Naive thymus-derived CD4-positive, alpha-beta T cell (primary cell): ENCODE measurements at regions not wholly inside any gene's neighbourhood (a gene's known extent, or its start where the extent isn't known, plus 50 kb on each side); places are given as distances from the start of the nearest gene placed in this dataset.
A peak's percentile ranks its signal among the peaks of the same experiment; 100 is the strongest.

Source experiments
- ATAC-seq: fragments of 150-1000 bp; cut with Tn5 transposase; 2 replicates; pipeline ENCODE4 v1.10.0; 2021; ENCODE audit warnings: mild to moderate bottlenecking, moderate library complexity
- CTCF ChIA-PET: fragments of 350-600 bp; sonication (Branson Sonifier 250); formaldehyde crosslinking; loops from one replicate; lab custom pipeline; 2021; ENCODE audit warnings: antibody characterized with exemption; lab: Charles Lee
- POLR2A ChIA-PET: fragments of 350-600 bp; sonication (Branson Sonifier 250); formaldehyde crosslinking; loops from one replicate; lab custom pipeline; 2021; ENCODE audit warnings: antibody characterized with exemption, inconsistent platforms; lab: Charles Lee
- DNase-seq, 9 donors: peaks; one replicate each; pipeline versions ENCODE4 v3.0.0 to v3.0.0-alpha.2; 2020 to 2022; ENCODE audit warnings: mixed read lengths in 1 of 9
- H3K27ac ChIP-seq: one replicate; pipeline ENCODE4 v1.7.0; 2013; ENCODE audit warnings: mild to moderate bottlenecking, low read depth, low read length, moderate library complexity
- H3K27me3 ChIP-seq, 2 donors: one replicate each; pipeline ENCODE4 v1.7.0; 2013; ENCODE audit warnings: low read length in 2 of 2, mild to moderate bottlenecking in 2 of 2, moderate library complexity in 2 of 2; ENCODE audit not compliant: control insufficient read depth in 2 of 2, insufficient read depth in 2 of 2
- H3K36me3 ChIP-seq, 3 experiments: 1 replicate in 2 of 3; 2 replicates in 1 of 3; pipeline ENCODE4 v1.7.0; 2013; ENCODE audit warnings: low read length in 3 of 3, mild to moderate bottlenecking in 3 of 3, moderate library complexity in 1 of 3; ENCODE audit not compliant: insufficient read depth in 3 of 3, control insufficient read depth in 2 of 3
- H3K4me1 ChIP-seq, 2 donors: one replicate each; pipeline ENCODE4 v1.7.0; 2013; ENCODE audit warnings: low read length in 2 of 2, mild to moderate bottlenecking in 2 of 2, moderate library complexity in 1 of 2; ENCODE audit not compliant: control insufficient read depth in 2 of 2, insufficient read depth in 2 of 2
- H3K4me3 ChIP-seq: 2 replicates; pipeline ENCODE4 v1.7.0; 2013; ENCODE audit warnings: mild to moderate bottlenecking, low read length
- H3K9me3 ChIP-seq, 3 experiments: 1 replicate in 2 of 3; 2 replicates in 1 of 3; pipeline ENCODE4 v1.7.0; 2013; ENCODE audit warnings: low read length in 3 of 3; ENCODE audit not compliant: control insufficient read depth in 2 of 3
- H3K27ac Mint-ChIP-seq, 9 donors: one replicate each; pipeline ENCODE4 v1.8.0; 2020 to 2022; ENCODE audit warnings: mixed read lengths in 9 of 9, mild to moderate bottlenecking in 8 of 9, moderate library complexity in 5 of 9, inconsistent platforms in 2 of 9
- H3K27me3 Mint-ChIP-seq, 5 donors: one replicate each; pipeline ENCODE4 v1.8.0; 2021 to 2022; ENCODE audit warnings: mixed read lengths in 5 of 5, mild to moderate bottlenecking in 1 of 5
- H3K36me3 Mint-ChIP-seq, 5 donors: one replicate each; pipeline ENCODE4 v1.8.0; 2020 to 2022; ENCODE audit warnings: mixed read lengths in 5 of 5, mild to moderate bottlenecking in 3 of 5, inconsistent platforms in 1 of 5
- H3K4me1 Mint-ChIP-seq, 7 donors: one replicate each; pipeline ENCODE4 v1.8.0; 2020 to 2022; ENCODE audit warnings: mixed read lengths in 7 of 7, mild to moderate bottlenecking in 3 of 7, inconsistent platforms in 1 of 7
- H3K4me3 Mint-ChIP-seq, 10 donors: one replicate each; pipeline ENCODE4 v1.8.0; 2020 to 2022; ENCODE audit warnings: mild to moderate bottlenecking in 10 of 10, mixed read lengths in 10 of 10, moderate library complexity in 6 of 10, inconsistent platforms in 2 of 10
- H3K9me3 Mint-ChIP-seq, 11 donors: one replicate each; pipeline ENCODE4 v1.8.0; 2020 to 2022; ENCODE audit warnings: mixed read lengths in 11 of 11, mild to moderate bottlenecking in 4 of 11, inconsistent platforms in 1 of 11, moderate library complexity in 1 of 11
- intact Hi-C, 2 donors: fragments of 100-400 bp; cut with micrococcal nuclease; formaldehyde crosslinking; loops; one replicate each; pipeline ENCODE4 v1.15.1; 2023

DNA sequence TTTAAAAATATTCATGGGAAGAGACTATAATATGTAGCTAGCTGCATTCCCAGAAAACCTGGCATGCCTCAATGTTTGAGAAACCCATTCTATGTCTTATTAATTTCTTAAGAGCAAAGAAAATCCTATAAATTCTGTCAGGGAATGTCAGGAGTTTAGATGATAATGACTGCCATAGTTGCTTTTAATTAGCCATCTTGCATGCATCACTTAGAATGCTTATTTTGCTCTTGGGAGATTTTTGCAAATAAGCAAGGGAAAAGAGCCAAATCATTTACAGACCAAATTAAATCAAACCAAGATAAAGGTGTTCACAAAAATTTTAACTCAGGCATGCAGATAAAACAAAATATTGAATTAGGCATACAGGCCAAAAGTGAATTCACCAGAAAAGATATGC is 152.8 kb downstream of the FASLG start:
- ATAC-seq, result no peak
- H3K27ac Mint-ChIP-seq, result no peak overlapping the region
- ChIA-PET CTCF (no interaction called here), POLR2A (no interaction called here)
- no peak overlapping the region for H3K4me3 Mint-ChIP-seq
- Histone ChIP-seq H3K4me1 (no peaks in the 10 kb centered on the region), H3K4me3 (no peak overlapping the region), H3K27ac (no peak overlapping the region), H3K36me3 (no peaks in the 10 kb centered on the region), H3K9me3 (no peaks in the 10 kb centered on the region), H3K27me3 (no peaks in the 10 kb centered on the region)
- intact Hi-C loops, result no loop called here
- H3K9me3 Mint-ChIP-seq, result peaks cover 0 to 35% (median 11%) of the 10 kb centered on the region in 11 donors
- peaks cover 0 to 20% (median 0%) of the 10 kb centered on the region in 5 donors for H3K27me3 Mint-ChIP-seq
- DNase-seq, result no peak
- peaks cover 5 to 19% (median 14%) of the 10 kb centered on the region in 5 donors for H3K36me3 Mint-ChIP-seq
- H3K4me1 Mint-ChIP-seq, result peaks cover 0 to 10% (median 6%) of the 10 kb centered on the region in 7 donors

DNA sequence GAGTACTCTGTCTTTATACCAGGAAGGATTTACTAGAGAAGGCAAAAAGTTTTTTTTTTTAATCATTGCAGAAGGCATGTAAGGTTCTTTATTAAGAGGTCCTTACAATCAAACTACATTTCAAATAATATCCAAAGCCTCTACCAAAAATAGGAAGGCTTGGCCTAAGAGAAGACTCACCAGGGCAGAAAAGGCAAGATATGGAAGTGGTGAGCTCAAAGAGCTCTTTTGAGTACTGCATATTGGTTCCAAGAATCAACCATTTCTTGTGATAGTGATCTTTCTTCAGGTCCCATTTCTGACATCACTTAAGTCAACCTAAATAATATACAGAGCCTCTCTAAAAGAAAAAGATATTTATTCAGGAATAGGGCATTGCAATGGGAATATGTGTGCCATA is 153.2 kb downstream of the FASLG start:
- no peak overlapping the region for H3K27ac Mint-ChIP-seq
- no peaks in the 10 kb centered on the region for H3K36me3 ChIP-seq
- no peak overlapping the region for H3K4me3 Mint-ChIP-seq
- H3K9me3 ChIP-seq, result no peaks in the 10 kb centered on the region
- no peaks in the 10 kb centered on the region for H3K4me1 ChIP-seq
- intact Hi-C loops, result no loop called here
- H3K9me3 Mint-ChIP-seq, result peaks cover 0 to 38% (median 11%) of the 10 kb centered on the region in 11 donors
- POLR2A ChIA-PET, result no interaction called here
- no peak overlapping the region for H3K27ac ChIP-seq
- H3K27me3 Mint-ChIP-seq, result peaks cover 0 to 23% (median 0%) of the 10 kb centered on the region in 5 donors
- DNase-seq (no peak), ATAC-seq (no peak)
- peaks cover 0 to 14% (median 9%) of the 10 kb centered on the region in 7 donors for H3K4me1 Mint-ChIP-seq
- H3K36me3 Mint-ChIP-seq, result peaks cover 5 to 22% (median 14%) of the 10 kb centered on the region in 5 donors
- no peak overlapping the region for H3K4me3 ChIP-seq
- CTCF ChIA-PET, result no interaction called here
- H3K27me3 ChIP-seq, result no peaks in the 10 kb centered on the region

- Histone ChIP-seq H3K36me3 (no peaks in the 10 kb centered on the region), H3K27ac (no peak overlapping the region), H3K4me3 (no peak overlapping the region), H3K4me1 (peaks cover 0 to 2% of the 10 kb centered on the region in 2 donors), H3K9me3 (no peaks in the 10 kb centered on the region), H3K27me3 (no peaks in the 10 kb centered on the region)
- DNase-seq (no peak), ATAC-seq (no peak)
- no peak overlapping the region for H3K27ac Mint-ChIP-seq
- ChIA-PET CTCF (no interaction called here), POLR2A (no interaction called here)
- H3K4me1 Mint-ChIP-seq, result peaks cover 7 to 24% (median 17%) of the 10 kb centered on the region in 7 donors
- H3K36me3 Mint-ChIP-seq, result peaks cover 0 to 20% (median 12%) of the 10 kb centered on the region in 5 donors
- peaks cover 0 to 34% (median 6%) of the 10 kb centered on the region in 11 donors for H3K9me3 Mint-ChIP-seq
- peaks cover 0 to 23% (median 0%) of the 10 kb centered on the region in 5 donors for H3K27me3 Mint-ChIP-seq
- intact Hi-C loops, result no loop called here
- no peak overlapping the region for H3K4me3 Mint-ChIP-seq
Observed at GRCh38 chr1:172813330-172813729, 154.4 kb downstream of the FASLG start.

DNA sequence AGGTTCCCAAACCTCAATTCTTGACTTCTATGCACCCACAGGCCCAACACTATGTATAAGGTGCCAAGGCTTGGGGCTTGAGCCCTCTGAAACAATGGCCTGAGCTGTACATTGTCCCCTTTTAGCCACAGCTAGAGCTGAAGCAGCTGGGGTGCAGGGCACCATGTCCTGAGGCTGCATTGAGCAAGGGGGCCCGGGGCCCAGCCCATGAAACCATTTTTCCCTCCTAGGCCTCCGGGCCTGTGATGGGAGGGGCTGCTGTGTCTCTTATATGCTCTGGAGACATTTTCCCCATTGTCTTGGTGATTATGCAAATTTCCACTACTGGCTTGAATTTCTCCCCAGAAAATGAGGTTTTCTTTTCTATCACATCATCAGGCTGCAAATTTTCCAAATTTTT is 155.5 kb downstream of the FASLG start:
- ChIA-PET CTCF (no interaction called here), POLR2A (no interaction called here)
- Histone ChIP-seq H3K27ac (no peak overlapping the region), H3K4me1 (peaks cover 6 to 13% of the 10 kb centered on the region in 2 donors), H3K27me3 (no peaks in the 10 kb centered on the region), H3K9me3 (no peaks in the 10 kb centered on the region), H3K4me3 (no peak overlapping the region), H3K36me3 (no peaks in the 10 kb centered on the region)
- peaks cover 18 to 35% (median 28%) of the 10 kb centered on the region in 7 donors for H3K4me1 Mint-ChIP-seq
- H3K27ac Mint-ChIP-seq, result no peak overlapping the region
- DNase-seq (no peak), ATAC-seq (no peak)
- intact Hi-C loops, result no loop called here
- H3K36me3 Mint-ChIP-seq, result peaks cover 0 to 21% (median 12%) of the 10 kb centered on the region in 5 donors
- H3K4me3 Mint-ChIP-seq, result no peak overlapping the region
- peaks cover 0 to 15% (median 0%) of the 10 kb centered on the region in 5 donors for H3K27me3 Mint-ChIP-seq
- H3K9me3 Mint-ChIP-seq, result peaks cover 0 to 29% (median 6%) of the 10 kb centered on the region in 11 donors

DNA sequence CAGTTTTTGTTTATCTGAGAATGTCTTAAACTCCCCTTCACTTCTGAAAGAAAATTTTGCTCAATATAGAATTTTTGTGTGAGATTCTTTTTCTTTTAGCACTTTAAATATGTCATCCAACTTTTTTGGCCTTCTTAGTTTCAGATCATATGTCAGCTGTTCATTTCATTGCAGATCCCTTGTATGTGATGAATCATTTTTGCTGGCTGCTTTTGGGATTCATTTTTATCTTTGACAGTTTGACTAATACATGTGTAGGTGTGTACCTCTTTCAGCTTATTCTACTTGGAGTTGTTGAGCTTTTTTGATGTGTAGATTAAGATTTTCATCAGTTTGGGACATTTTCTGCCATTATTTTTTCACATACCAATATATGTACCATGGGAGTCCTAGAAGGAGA is 156.8 kb downstream of the FASLG start:
- no peak for ATAC-seq
- no peak overlapping the region for H3K27ac Mint-ChIP-seq
- peaks cover 0 to 6% (median 0%) of the 10 kb centered on the region in 5 donors for H3K27me3 Mint-ChIP-seq
- Histone ChIP-seq H3K36me3 (no peaks in the 10 kb centered on the region), H3K4me1 (peaks cover 6 to 17% of the 10 kb centered on the region in 2 donors), H3K4me3 (no peak overlapping the region), H3K27me3 (no peaks in the 10 kb centered on the region), H3K27ac (no peak overlapping the region), H3K9me3 (no peaks in the 10 kb centered on the region)
- peaks cover 0 to 23% (median 12%) of the 10 kb centered on the region in 5 donors for H3K36me3 Mint-ChIP-seq
- peaks cover 26 to 47% (median 36%) of the 10 kb centered on the region in 7 donors for H3K4me1 Mint-ChIP-seq
- H3K9me3 Mint-ChIP-seq, result peaks cover 0 to 27% (median 6%) of the 10 kb centered on the region in 11 donors
- ChIA-PET POLR2A (interaction anchor here (0.5 kb wide), 1 partner anchor 567 kb away, joined by 3 read pairs; no protein-coding TSS in a partner anchor), CTCF (interaction anchor here (0.6 to 1.1 kb wide), 2 partner anchors 21 to 223 kb away, joined by 3 to 4 read pairs; no protein-coding TSS in a partner anchor)
- H3K4me3 Mint-ChIP-seq, result no peak overlapping the region
- DNase-seq, result no peak
- intact Hi-C loops, result loop anchor here in 1 of 2 donors (5.0 kb wide), 1 partner anchor 38 kb away; no protein-coding TSS in a partner anchor

- DNase-seq (peak in 6 of 9 donors; percentile 7 to 44 (median 12)), ATAC-seq (peak; percentile 81)
- H3K9me3 ChIP-seq, result no peaks in the 10 kb centered on the region
- Mint-ChIP-seq H3K4me3 (peak overlapping the region; percentile 63 to 79 (median 72)), H3K27me3 (peaks cover 0 to 14% (median 0%) of the 10 kb centered on the region in 5 donors), H3K27ac (peak overlapping the region; percentile 76 to 93 (median 84)), H3K36me3 (peaks cover 0 to 14% (median 7%) of the 10 kb centered on the region in 5 donors), H3K9me3 (peaks cover 0 to 17% (median 4%) of the 10 kb centered on the region in 11 donors), H3K4me1 (peaks cover 29 to 56% (median 36%) of the 10 kb centered on the region in 7 donors)
- no peaks in the 10 kb centered on the region for H3K36me3 ChIP-seq
- H3K27me3 ChIP-seq, result no peaks in the 10 kb centered on the region
- peaks cover 6 to 17% of the 10 kb centered on the region in 2 donors for H3K4me1 ChIP-seq
- intact Hi-C loops, result loop anchor here (1.0 to 5.0 kb wide), 4 partner anchors 20 to 72 kb away; no protein-coding TSS in a partner anchor
- POLR2A ChIA-PET, result interaction anchor here (0.8 to 1.0 kb wide), 3 partner anchors 47 to 591 kb away, joined by 3 read pairs; no protein-coding TSS in a partner anchor
- CTCF ChIA-PET, result interaction anchor here (0.6 to 1.6 kb wide), 3 partner anchors 74 to 896 kb away, joined by 3 to 6 read pairs (median 4); partner anchors contain the start of gene KLHL20
- H3K27ac ChIP-seq, result peak overlapping the region; percentile 53
- peak overlapping the region; percentile 40 for H3K4me3 ChIP-seq
Observed at GRCh38 chr1:172818841-172819527, 160.1 kb downstream of the FASLG start.
